ENCODE measurements at regions not wholly inside any gene's neighbourhood (a gene's known extent, or its start where the extent isn't known, plus 50 kb on each side); places are given as distances from the start of the nearest gene placed in this dataset.

DNA sequence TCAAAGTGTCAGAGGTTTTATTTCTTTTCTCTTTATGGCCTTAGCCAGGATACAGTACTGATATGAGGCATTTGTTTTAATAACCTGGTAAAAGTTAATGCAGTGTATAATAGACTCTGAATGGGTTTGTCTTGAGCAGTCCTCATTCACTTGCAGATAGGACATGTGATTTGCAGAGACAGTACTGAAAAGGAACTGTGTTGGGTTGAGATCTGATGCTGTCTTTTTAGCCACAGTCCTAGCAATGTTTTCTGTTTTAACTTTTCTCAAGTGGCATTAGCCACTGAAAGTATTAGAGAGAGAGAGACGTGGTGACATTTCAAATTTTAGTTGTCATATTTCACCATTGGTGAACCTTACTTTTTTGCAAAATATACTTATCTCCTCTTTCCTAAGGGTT lies 547.2 kb upstream of the MAN1A1 start:
- TF ChIP-seq, protein P1, sequence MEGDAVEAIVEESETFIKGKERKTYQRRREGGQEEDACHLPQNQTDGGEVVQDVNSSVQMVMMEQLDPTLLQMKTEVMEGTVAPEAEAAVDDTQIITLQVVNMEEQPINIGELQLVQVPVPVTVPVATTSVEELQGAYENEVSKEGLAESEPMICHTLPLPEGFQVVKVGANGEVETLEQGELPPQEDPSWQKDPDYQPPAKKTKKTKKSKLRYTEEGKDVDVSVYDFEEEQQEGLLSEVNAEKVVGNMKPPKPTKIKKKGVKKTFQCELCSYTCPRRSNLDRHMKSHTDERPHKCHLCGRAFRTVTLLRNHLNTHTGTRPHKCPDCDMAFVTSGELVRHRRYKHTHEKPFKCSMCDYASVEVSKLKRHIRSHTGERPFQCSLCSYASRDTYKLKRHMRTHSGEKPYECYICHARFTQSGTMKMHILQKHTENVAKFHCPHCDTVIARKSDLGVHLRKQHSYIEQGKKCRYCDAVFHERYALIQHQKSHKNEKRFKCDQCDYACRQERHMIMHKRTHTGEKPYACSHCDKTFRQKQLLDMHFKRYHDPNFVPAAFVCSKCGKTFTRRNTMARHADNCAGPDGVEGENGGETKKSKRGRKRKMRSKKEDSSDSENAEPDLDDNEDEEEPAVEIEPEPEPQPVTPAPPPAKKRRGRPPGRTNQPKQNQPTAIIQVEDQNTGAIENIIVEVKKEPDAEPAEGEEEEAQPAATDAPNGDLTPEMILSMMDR (IDR thresholded peaks at IDR 0.05; ENCODE audit: insufficient read depth, low read length) = no peak
- TF ChIP-seq POLR2AphosphoS5 (IDR thresholded peaks at IDR 0.05; ENCODE audit: low read depth) = no peak
- no peak for TF ChIP-seq GABPA (IDR thresholded peaks at IDR 0.05; ENCODE audit: low read depth)

Data from HL-60 (cell line).